H1 (cell line): ENCODE measurements at regions not wholly inside any gene's neighbourhood (a gene's known extent, or its start where the extent isn't known, plus 50 kb on each side); places are given as distances from the start of the nearest gene placed in this dataset.

Experiments used
- CTCF ChIA-PET: fragments of 300-600 bp; sonication (Branson Sonifier 250); formaldehyde crosslinking; loops from one replicate; lab custom pipeline; 2021; ENCODE audit not compliant: partially characterized antibody; lab: Charles Lee
- POLR2A ChIA-PET: fragments of 300-600 bp; sonication (Branson Sonifier 250); formaldehyde crosslinking; loops from one replicate; lab custom pipeline; 2021; ENCODE audit warnings: inconsistent platforms; ENCODE audit not compliant: partially characterized antibody; lab: Charles Lee
- DNase-seq, 2 experiments: peaks; one replicate each; pipeline versions ENCODE4 v3.0.0 to v3.0.0-alpha.2; 2010 to 2022; ENCODE audit warnings: low spot score in 2 of 2, low read depth in 1 of 2, mixed read lengths in 1 of 2
- FAIRE-seq: peaks from 2 replicates; lab custom pipeline; 2011; peaks lifted over from hg19 to GRCh38; lab: Jason Lieb, UNC
- H2AFZ ChIP-seq: 2 replicates; pipeline ENCODE4 v1.8.1; 2012; ENCODE audit warnings: low read length, inconsistent platforms
- H2AK5ac ChIP-seq: 2 replicates; pipeline ENCODE4 v1.6.1; 2013; ENCODE audit warnings: low read depth, low read length
- H2BK120ac ChIP-seq: replicated peaks from 2 replicates; pipeline ENCODE3; 2013; ENCODE audit warnings: low read depth, low read length, inconsistent platforms
- H2BK12ac ChIP-seq: 2 replicates; pipeline ENCODE4 v1.6.1; 2013; ENCODE audit warnings: low read depth, low read length
- H2BK15ac ChIP-seq: 2 replicates; pipeline ENCODE4 v1.6.1; 2013; ENCODE audit warnings: low read length
- H2BK20ac ChIP-seq: 2 replicates; pipeline ENCODE4 v1.6.1; 2013; ENCODE audit warnings: low read length
- H2BK5ac ChIP-seq: 2 replicates; pipeline ENCODE4 v1.6.1; 2013; ENCODE audit warnings: low read depth, low read length
- H3K14ac ChIP-seq: 2 replicates; pipeline ENCODE4 v1.6.1; 2013; ENCODE audit warnings: inconsistent platforms; ENCODE audit not compliant: insufficient read length
- H3K18ac ChIP-seq: 2 replicates; pipeline ENCODE4 v1.6.1; 2013; ENCODE audit warnings: low read length; ENCODE audit errors: extremely low read depth
- H3K23ac ChIP-seq: 2 replicates; pipeline ENCODE4 v1.6.1; 2013; ENCODE audit warnings: inconsistent platforms; ENCODE audit not compliant: insufficient read length
- H3K23me2 ChIP-seq: 2 replicates; pipeline ENCODE4 v1.6.1; 2013; ENCODE audit warnings: low read depth, low read length
- H3K27ac ChIP-seq: 2 replicates; pipeline ENCODE4 v1.6.1; 2011; ENCODE audit warnings: low read depth, low read length, inconsistent platforms
- H3K27me3 ChIP-seq, 4 experiments: replicated peaks in 1 of 4; 1 replicate in 1 of 4; 2 replicates in 3 of 4; pipeline versions ENCODE4 v1.6.1 to v1.8.1; 2011 to 2013; ENCODE audit warnings: low read length in 3 of 4, mild to moderate bottlenecking in 3 of 4, inconsistent platforms in 2 of 4, mixed read lengths in 2 of 4, moderate library complexity in 1 of 4; ENCODE audit not compliant: control insufficient read depth in 3 of 4, insufficient read depth in 3 of 4; ENCODE audit errors: extremely low read depth in 1 of 4
- H3K36me3 ChIP-seq, 4 experiments: 2 replicates each; pipeline versions ENCODE4 v1.6.1 to v1.8.1; 2011 to 2013; ENCODE audit warnings: mild to moderate bottlenecking in 4 of 4, low read length in 3 of 4, moderate library complexity in 2 of 4, control low read depth in 1 of 4, inconsistent platforms in 1 of 4; ENCODE audit not compliant: insufficient read depth in 4 of 4, control insufficient read depth in 2 of 4
- H3K4ac ChIP-seq: replicated peaks from 2 replicates; pipeline ENCODE3; 2013; ENCODE audit warnings: low read length, low read depth, mixed read lengths, inconsistent platforms; ENCODE audit not compliant: insufficient read length
- H3K4me1 ChIP-seq, 4 experiments: replicated peaks in 1 of 4; 1 replicate in 1 of 4; 2 replicates in 3 of 4; pipeline versions ENCODE4 v1.6.1 to v1.8.1; 2011 to 2013; ENCODE audit warnings: low read length in 3 of 4, inconsistent platforms in 2 of 4, mixed read lengths in 1 of 4; ENCODE audit not compliant: insufficient read depth in 4 of 4, control insufficient read depth in 3 of 4
- H3K4me2 ChIP-seq, 2 experiments: 2 replicates each; pipeline versions ENCODE4 v1.6.1 to v1.8.1; 2011 to 2013; ENCODE audit warnings: low read depth in 2 of 2, low read length in 2 of 2, control low read depth in 1 of 2, inconsistent platforms in 1 of 2, mild to moderate bottlenecking in 1 of 2; ENCODE audit not compliant: insufficient read depth in 1 of 2
- H3K4me3 ChIP-seq, 4 experiments: fragments of 200-600, 300-600 bp in 1 of 4; sonication (generic), shearing (Covaris generic), sonication (Bioruptor Twin) in 1 of 4; 2 replicates each; pipeline versions ENCODE4 v1.5.1 to v1.8.1; 2011 to 2016; ENCODE audit warnings: low read length in 4 of 4, low read depth in 3 of 4, control low read depth in 2 of 4, inconsistent platforms in 2 of 4, mild to moderate bottlenecking in 2 of 4, mixed read lengths in 1 of 4, moderate library complexity in 1 of 4; ENCODE audit not compliant: insufficient read depth in 2 of 4; ENCODE audit errors: extremely low read depth in 1 of 4
- H3K56ac ChIP-seq: replicated peaks from 2 replicates; pipeline ENCODE3; 2013; ENCODE audit warnings: low read depth, mild to moderate bottlenecking, mixed read lengths, low read length, inconsistent platforms; ENCODE audit not compliant: insufficient read length
- H3K79me1 ChIP-seq: 2 replicates; pipeline ENCODE4 v1.6.1; 2013; ENCODE audit warnings: low read depth, low read length, control low read depth
- H3K79me2 ChIP-seq, 2 experiments: 2 replicates each; pipeline versions ENCODE4 v1.6.1 to v1.8.1; 2012 to 2013; ENCODE audit warnings: low read length in 2 of 2, mild to moderate bottlenecking in 2 of 2, inconsistent platforms in 1 of 2; ENCODE audit not compliant: insufficient read depth in 2 of 2, control insufficient read depth in 1 of 2
- H3K9ac ChIP-seq, 4 experiments: replicated peaks in 1 of 4; 1 replicate in 1 of 4; 2 replicates in 3 of 4; pipeline versions ENCODE4 v1.6.1 to v1.8.1; 2011 to 2013; ENCODE audit warnings: low read depth in 3 of 4, low read length in 3 of 4, control low read depth in 2 of 4, mild to moderate bottlenecking in 2 of 4, moderate library complexity in 2 of 4, inconsistent platforms in 1 of 4; ENCODE audit errors: extremely low read depth in 1 of 4
- H3K9me3 ChIP-seq, 2 experiments: 2 replicates each; pipeline versions ENCODE4 v1.6.1 to v1.8.1; 2012 to 2013; ENCODE audit warnings: mild to moderate bottlenecking in 2 of 2, moderate library complexity in 2 of 2, control low read depth in 1 of 2, inconsistent platforms in 1 of 2, low read depth in 1 of 2, low read length in 1 of 2, mixed read lengths in 1 of 2; ENCODE audit not compliant: insufficient read depth in 2 of 2
- H4K20me1 ChIP-seq, 2 experiments: replicated peaks in 1 of 2; 2 replicates each; pipeline versions ENCODE3 to v1.8.1; 2011 to 2013; ENCODE audit warnings: inconsistent platforms in 2 of 2, low read length in 2 of 2, mild to moderate bottlenecking in 1 of 2; ENCODE audit not compliant: insufficient read depth in 2 of 2, control insufficient read depth in 1 of 2
- H4K5ac ChIP-seq: 2 replicates; pipeline ENCODE4 v1.6.1; 2013; ENCODE audit warnings: low read length, low read depth, mixed read lengths, inconsistent platforms; ENCODE audit not compliant: insufficient read length
- H4K8ac ChIP-seq: 2 replicates; pipeline ENCODE4 v1.8.0; 2013; ENCODE audit warnings: mild to moderate bottlenecking, moderate library complexity, low read length, inconsistent platforms; ENCODE audit not compliant: insufficient read depth; ENCODE audit errors: extremely low read depth
- H4K91ac ChIP-seq: replicated peaks from 2 replicates; pipeline ENCODE3; 2013; ENCODE audit warnings: low read length, mixed read lengths, inconsistent platforms; ENCODE audit not compliant: insufficient read length
- FOSL1 ChIP-seq: IDR thresholded peaks from 2 replicates; pipeline ENCODE4 v1.6.1; 2011; ENCODE audit warnings: mild to moderate bottlenecking, low read depth, low read length, moderate library complexity; ENCODE audit not compliant: insufficient read depth
- GABPA ChIP-seq: IDR thresholded peaks from 2 replicates; pipeline ENCODE4 v1.6.1; 2011; ENCODE audit warnings: mild to moderate bottlenecking, low read length, moderate library complexity, borderline replicate concordance; ENCODE audit not compliant: insufficient read depth
- KDM5A ChIP-seq: fragments of 200-600 bp; IDR thresholded peaks from 2 replicates; pipeline ENCODE4 v1.7.1; 2012; ENCODE audit warnings: mild to moderate bottlenecking, low read length, inconsistent platforms, mixed read lengths
- SP4 ChIP-seq: IDR thresholded peaks from 2 replicates; pipeline ENCODE4 v1.6.1; 2012; ENCODE audit warnings: low read length, inconsistent platforms
- WGBS, 2 experiments: shearing (Covaris generic) in 1 of 2; methylation state at CpG; one replicate each; pipeline versions ENCODE4 v1.1.6 to v1.1.7; 2013 to 2015; ENCODE audit warnings: low lambda C conversion rate in 2 of 2, mixed read lengths in 2 of 2, inconsistent platforms in 1 of 2, low coverage in 1 of 2, missing lambda C conversion rate in 1 of 2; ENCODE audit not compliant: insufficient replicate concordance in 2 of 2, insufficient coverage in 1 of 2, insufficient read length in 1 of 2; ENCODE audit errors: extremely low coverage in 1 of 2, missing lambda C conversion rate in 1 of 2; 5-methylcytosine and 5-hydroxymethylcytosine counted together

DNA sequence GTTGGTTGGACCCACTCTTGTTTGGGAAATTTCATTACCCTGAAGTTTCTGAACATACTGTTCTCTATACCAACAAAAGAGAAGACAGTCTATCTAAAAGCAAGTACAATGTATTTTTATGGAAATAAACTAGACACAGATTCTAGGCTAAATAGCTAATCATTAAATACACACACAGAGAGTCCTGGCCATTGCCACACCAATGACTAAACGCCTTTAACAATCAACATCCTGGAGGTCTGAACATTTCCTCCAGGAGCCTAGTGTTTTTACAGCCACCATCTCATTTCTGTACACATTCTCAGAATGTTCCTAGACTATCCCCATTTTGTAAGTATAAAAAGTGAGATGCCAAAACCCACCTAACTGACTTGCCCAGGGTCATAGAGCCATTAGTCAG, 141.6 kb upstream of the RREB1 start:
- H3K4me3 ChIP-seq = no peak overlapping the region
- no peak overlapping the region for H2BK120ac ChIP-seq
- no peak overlapping the region for H3K4me2 ChIP-seq
- no peaks in the 10 kb centered on the region for H4K20me1 ChIP-seq
- H2BK5ac ChIP-seq = no peak overlapping the region
- H3K56ac ChIP-seq = no peak overlapping the region
- H4K8ac ChIP-seq = no peak overlapping the region
- no peaks in the 10 kb centered on the region for H3K79me2 ChIP-seq
- no peak overlapping the region for H2BK12ac ChIP-seq
- no peak overlapping the region for H3K14ac ChIP-seq
- no peak overlapping the region for H3K9ac ChIP-seq
- ChIA-PET CTCF (interaction anchor here (1.2 kb wide), 1 partner anchor 277 kb away, joined by 3 read pairs; no protein-coding TSS in a partner anchor), POLR2A (no interaction called here)
- no peak overlapping the region for H3K23ac ChIP-seq
- no peaks in the 10 kb centered on the region for H3K27me3 ChIP-seq
- no peak overlapping the region for H2BK15ac ChIP-seq
- no peak overlapping the region for H2AK5ac ChIP-seq
- TF ChIP-seq KDM5A (no peak), FOSL1 (no peak), GABPA (no peak), SP4 (no peak)
- DNase-seq = no peak
- no peaks in the 10 kb centered on the region for H3K79me1 ChIP-seq
- H2AFZ ChIP-seq = no peak overlapping the region
- no peak overlapping the region for H3K4ac ChIP-seq
- H3K9me3 ChIP-seq = no peaks in the 10 kb centered on the region
- H3K23me2 ChIP-seq = no peaks in the 10 kb centered on the region
- no peak overlapping the region for H3K27ac ChIP-seq
- H4K5ac ChIP-seq = no peak overlapping the region
- H2BK20ac ChIP-seq = no peak overlapping the region
- H4K91ac ChIP-seq = no peak overlapping the region
- 94% methylated on average over 1 of the region's 1 CpG; no CpG with 5 or more reads in 1 of the 2 experiments for WGBS, 2 experiments
- no peaks in the 10 kb centered on the region for H3K36me3 ChIP-seq
- no peak for FAIRE-seq
- no peak overlapping the region for H3K18ac ChIP-seq
- no peaks in the 10 kb centered on the region; a peak in 1 of 7 replicates for H3K4me1 ChIP-seq
